ENCODE measurements at regions not wholly inside any gene's neighbourhood (a gene's known extent, or its start where the extent isn't known, plus 50 kb on each side); places are given as distances from the start of the nearest gene placed in this dataset.

- no peak for TF ChIP-seq POLR2AphosphoS5 (IDR thresholded peaks at IDR 0.05)
- TF ChIP-seq CTCF (IDR thresholded peaks at IDR 0.05), result no peak
These were observed 80.1 kb upstream of the SPOPL start for GRCh38 chr2:138421315-138421970.

All from gastroesophageal sphincter (tissue), 3 donors.